ENCODE measurements at regions not wholly inside any gene's neighbourhood (a gene's known extent, or its start where the extent isn't known, plus 50 kb on each side); places are given as distances from the start of the nearest gene placed in this dataset.
A peak's percentile ranks its signal among the peaks of the same experiment; 100 is the strongest.

GRCh38 chr17:51496378-51496777 is 236.0 kb downstream of the UTP18 start:
- DNase-seq, result no peak

- peak; percentile 29 for DNase-seq
These were observed 239.6 kb downstream of the UTP18 start for GRCh38 chr17:51499897-51500296.

GRCh38 chr17:51500454-51500853 is 240.1 kb downstream of the UTP18 start:
- no peak for DNase-seq

GRCh38 chr17:51505450-51505849 is 245.1 kb downstream of the UTP18 start:
- DNase-seq, result no peak

- DNase-seq, result no peak
These were observed 247.1 kb downstream of the UTP18 start for GRCh38 chr17:51507444-51507843.

GRCh38 chr17:51508048-51508447 is 247.7 kb downstream of the UTP18 start:
- no peak for DNase-seq

GRCh38 chr17:51510940-51511339 is 250.6 kb downstream of the UTP18 start:
- no peak for DNase-seq

- DNase-seq, result no peak
These were observed 252.0 kb downstream of the UTP18 start for GRCh38 chr17:51512220-51512907.

GRCh38 chr17:51516924-51517323 is 256.6 kb downstream of the UTP18 start:
- DNase-seq, result no peak

GRCh38 chr17:51524524-51524923 is 264.2 kb downstream of the UTP18 start:
- DNase-seq, result no peak

GRCh38 chr17:51526507-51526906 is 266.2 kb downstream of the UTP18 start:
- peak; percentile 22 for DNase-seq

- DNase-seq, result no peak
These were observed 267.1 kb downstream of the UTP18 start for GRCh38 chr17:51527225-51527982.

- no peak for DNase-seq
These were observed 267.8 kb downstream of the UTP18 start for GRCh38 chr17:51528111-51528510.

GRCh38 chr17:51533219-51533618 is 272.9 kb downstream of the UTP18 start:
- no peak for DNase-seq

- no peak for DNase-seq
These were observed 273.5 kb downstream of the UTP18 start for GRCh38 chr17:51533821-51534220.

- no peak for DNase-seq
These were observed 276.3 kb downstream of the UTP18 start for GRCh38 chr17:51536627-51537026.

GRCh38 chr17:51537996-51538550 is 277.7 kb downstream of the UTP18 start:
- DNase-seq, result no peak

- DNase-seq, result no peak
These were observed 279.8 kb downstream of the UTP18 start for GRCh38 chr17:51540151-51540550.

- DNase-seq, result no peak
These were observed 280.9 kb downstream of the UTP18 start for GRCh38 chr17:51541215-51541614.

- no peak for DNase-seq
These were observed 285.8 kb downstream of the UTP18 start for GRCh38 chr17:51546114-51546513.

GRCh38 chr17:51548125-51548524 is 287.8 kb downstream of the UTP18 start:
- DNase-seq, result no peak

- no peak for DNase-seq
These were observed 294.8 kb downstream of the UTP18 start for GRCh38 chr17:51555153-51555552.

GRCh38 chr17:51559778-51560177 is 299.4 kb downstream of the UTP18 start:
- DNase-seq, result no peak

GRCh38 chr17:51560398-51560797 is 300.1 kb downstream of the UTP18 start:
- DNase-seq, result no peak

All from femur (tissue), 1 donor.